Panc1 (cell line): ENCODE measurements at regions not wholly inside any gene's neighbourhood (a gene's known extent, or its start where the extent isn't known, plus 50 kb on each side); places are given as distances from the start of the nearest gene placed in this dataset.

Experiments used
- POLR2AphosphoS5 ChIP-seq: IDR thresholded peaks from 2 replicates; pipeline ENCODE4 v1.6.1; 2012; ENCODE audit warnings: mild to moderate bottlenecking, low read depth, low read length, moderate library complexity
- REST ChIP-seq, 2 experiments: IDR thresholded peaks; 2 replicates each; pipeline ENCODE4 v1.6.1; 2011 to 2012; ENCODE audit warnings: low read depth in 2 of 2, control low read depth in 1 of 2, low read length in 1 of 2, mild to moderate bottlenecking in 1 of 2, moderate library complexity in 1 of 2; ENCODE audit not compliant: insufficient read depth in 1 of 2

DNA sequence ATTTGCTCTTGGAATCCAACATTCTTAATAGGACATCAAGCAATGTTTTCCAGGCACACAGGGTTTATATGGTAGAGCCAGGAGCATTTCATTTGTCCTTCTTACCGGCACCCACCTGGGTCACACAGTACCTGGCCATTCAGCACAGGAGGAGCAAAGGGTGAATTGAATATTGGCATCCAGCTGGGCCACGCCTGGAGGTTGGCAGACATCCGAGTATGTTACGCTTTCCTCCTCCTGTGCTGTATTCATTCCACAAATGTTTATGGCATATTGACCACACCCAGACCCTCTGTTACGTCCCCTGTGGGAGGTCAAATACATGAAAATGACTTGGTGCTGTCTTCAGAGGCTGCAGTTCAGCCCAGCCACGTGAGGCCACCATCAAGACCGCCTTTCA, 206.2 kb downstream of the RTP5 start:
- TF ChIP-seq REST (IDR thresholded peaks at IDR 0.05; ENCODE audit: insufficient read depth in 1 of 2, low read depth in 2 of 2, low read length in 1 of 2) (no peak), POLR2AphosphoS5 (no peak)
